H1 (cell line): ENCODE measurements at regions not wholly inside any gene's neighbourhood (a gene's known extent, or its start where the extent isn't known, plus 50 kb on each side); places are given as distances from the start of the nearest gene placed in this dataset.

Experiments
- CTCF ChIA-PET: fragments of 300-600 bp; sonication (Branson Sonifier 250); formaldehyde crosslinking; loops from one replicate; lab custom pipeline; 2021; ENCODE audit not compliant: partially characterized antibody; lab: Charles Lee
- POLR2A ChIA-PET: fragments of 300-600 bp; sonication (Branson Sonifier 250); formaldehyde crosslinking; loops from one replicate; lab custom pipeline; 2021; ENCODE audit warnings: inconsistent platforms; ENCODE audit not compliant: partially characterized antibody; lab: Charles Lee
- DNase-seq, 2 experiments: peaks; one replicate each; pipeline versions ENCODE4 v3.0.0 to v3.0.0-alpha.2; 2010 to 2022; ENCODE audit warnings: low spot score in 2 of 2, low read depth in 1 of 2, mixed read lengths in 1 of 2
- FAIRE-seq: peaks from 2 replicates; lab custom pipeline; 2011; peaks lifted over from hg19 to GRCh38; lab: Jason Lieb, UNC
- H2AFZ ChIP-seq: 2 replicates; pipeline ENCODE4 v1.8.1; 2012; ENCODE audit warnings: low read length, inconsistent platforms
- H2AK5ac ChIP-seq: 2 replicates; pipeline ENCODE4 v1.6.1; 2013; ENCODE audit warnings: low read depth, low read length
- H2BK120ac ChIP-seq: replicated peaks from 2 replicates; pipeline ENCODE3; 2013; ENCODE audit warnings: low read depth, low read length, inconsistent platforms
- H2BK12ac ChIP-seq: 2 replicates; pipeline ENCODE4 v1.6.1; 2013; ENCODE audit warnings: low read depth, low read length
- H2BK15ac ChIP-seq: 2 replicates; pipeline ENCODE4 v1.6.1; 2013; ENCODE audit warnings: low read length
- H2BK20ac ChIP-seq: 2 replicates; pipeline ENCODE4 v1.6.1; 2013; ENCODE audit warnings: low read length
- H2BK5ac ChIP-seq: 2 replicates; pipeline ENCODE4 v1.6.1; 2013; ENCODE audit warnings: low read depth, low read length
- H3K14ac ChIP-seq: 2 replicates; pipeline ENCODE4 v1.6.1; 2013; ENCODE audit warnings: inconsistent platforms; ENCODE audit not compliant: insufficient read length
- H3K18ac ChIP-seq: 2 replicates; pipeline ENCODE4 v1.6.1; 2013; ENCODE audit warnings: low read length; ENCODE audit errors: extremely low read depth
- H3K23ac ChIP-seq: 2 replicates; pipeline ENCODE4 v1.6.1; 2013; ENCODE audit warnings: inconsistent platforms; ENCODE audit not compliant: insufficient read length
- H3K23me2 ChIP-seq: 2 replicates; pipeline ENCODE4 v1.6.1; 2013; ENCODE audit warnings: low read depth, low read length
- H3K27ac ChIP-seq: 2 replicates; pipeline ENCODE4 v1.6.1; 2011; ENCODE audit warnings: low read depth, low read length, inconsistent platforms
- H3K27me3 ChIP-seq, 4 experiments: replicated peaks in 1 of 4; 1 replicate in 1 of 4; 2 replicates in 3 of 4; pipeline versions ENCODE4 v1.6.1 to v1.8.1; 2011 to 2013; ENCODE audit warnings: low read length in 3 of 4, mild to moderate bottlenecking in 3 of 4, inconsistent platforms in 2 of 4, mixed read lengths in 2 of 4, moderate library complexity in 1 of 4; ENCODE audit not compliant: control insufficient read depth in 3 of 4, insufficient read depth in 3 of 4; ENCODE audit errors: extremely low read depth in 1 of 4
- H3K36me3 ChIP-seq, 4 experiments: 2 replicates each; pipeline versions ENCODE4 v1.6.1 to v1.8.1; 2011 to 2013; ENCODE audit warnings: mild to moderate bottlenecking in 4 of 4, low read length in 3 of 4, moderate library complexity in 2 of 4, control low read depth in 1 of 4, inconsistent platforms in 1 of 4; ENCODE audit not compliant: insufficient read depth in 4 of 4, control insufficient read depth in 2 of 4
- H3K4ac ChIP-seq: replicated peaks from 2 replicates; pipeline ENCODE3; 2013; ENCODE audit warnings: low read length, low read depth, mixed read lengths, inconsistent platforms; ENCODE audit not compliant: insufficient read length
- H3K4me1 ChIP-seq, 4 experiments: replicated peaks in 1 of 4; 1 replicate in 1 of 4; 2 replicates in 3 of 4; pipeline versions ENCODE4 v1.6.1 to v1.8.1; 2011 to 2013; ENCODE audit warnings: low read length in 3 of 4, inconsistent platforms in 2 of 4, mixed read lengths in 1 of 4; ENCODE audit not compliant: insufficient read depth in 4 of 4, control insufficient read depth in 3 of 4
- H3K4me2 ChIP-seq, 2 experiments: 2 replicates each; pipeline versions ENCODE4 v1.6.1 to v1.8.1; 2011 to 2013; ENCODE audit warnings: low read depth in 2 of 2, low read length in 2 of 2, control low read depth in 1 of 2, inconsistent platforms in 1 of 2, mild to moderate bottlenecking in 1 of 2; ENCODE audit not compliant: insufficient read depth in 1 of 2
- H3K4me3 ChIP-seq, 4 experiments: fragments of 200-600, 300-600 bp in 1 of 4; sonication (generic), shearing (Covaris generic), sonication (Bioruptor Twin) in 1 of 4; 2 replicates each; pipeline versions ENCODE4 v1.5.1 to v1.8.1; 2011 to 2016; ENCODE audit warnings: low read length in 4 of 4, low read depth in 3 of 4, control low read depth in 2 of 4, inconsistent platforms in 2 of 4, mild to moderate bottlenecking in 2 of 4, mixed read lengths in 1 of 4, moderate library complexity in 1 of 4; ENCODE audit not compliant: insufficient read depth in 2 of 4; ENCODE audit errors: extremely low read depth in 1 of 4
- H3K56ac ChIP-seq: replicated peaks from 2 replicates; pipeline ENCODE3; 2013; ENCODE audit warnings: low read depth, mild to moderate bottlenecking, mixed read lengths, low read length, inconsistent platforms; ENCODE audit not compliant: insufficient read length
- H3K79me1 ChIP-seq: 2 replicates; pipeline ENCODE4 v1.6.1; 2013; ENCODE audit warnings: low read depth, low read length, control low read depth
- H3K79me2 ChIP-seq, 2 experiments: 2 replicates each; pipeline versions ENCODE4 v1.6.1 to v1.8.1; 2012 to 2013; ENCODE audit warnings: low read length in 2 of 2, mild to moderate bottlenecking in 2 of 2, inconsistent platforms in 1 of 2; ENCODE audit not compliant: insufficient read depth in 2 of 2, control insufficient read depth in 1 of 2
- H3K9ac ChIP-seq, 4 experiments: replicated peaks in 1 of 4; 1 replicate in 1 of 4; 2 replicates in 3 of 4; pipeline versions ENCODE4 v1.6.1 to v1.8.1; 2011 to 2013; ENCODE audit warnings: low read depth in 3 of 4, low read length in 3 of 4, control low read depth in 2 of 4, mild to moderate bottlenecking in 2 of 4, moderate library complexity in 2 of 4, inconsistent platforms in 1 of 4; ENCODE audit errors: extremely low read depth in 1 of 4
- H3K9me3 ChIP-seq, 2 experiments: 2 replicates each; pipeline versions ENCODE4 v1.6.1 to v1.8.1; 2012 to 2013; ENCODE audit warnings: mild to moderate bottlenecking in 2 of 2, moderate library complexity in 2 of 2, control low read depth in 1 of 2, inconsistent platforms in 1 of 2, low read depth in 1 of 2, low read length in 1 of 2, mixed read lengths in 1 of 2; ENCODE audit not compliant: insufficient read depth in 2 of 2
- H4K20me1 ChIP-seq, 2 experiments: replicated peaks in 1 of 2; 2 replicates each; pipeline versions ENCODE3 to v1.8.1; 2011 to 2013; ENCODE audit warnings: inconsistent platforms in 2 of 2, low read length in 2 of 2, mild to moderate bottlenecking in 1 of 2; ENCODE audit not compliant: insufficient read depth in 2 of 2, control insufficient read depth in 1 of 2
- H4K5ac ChIP-seq: 2 replicates; pipeline ENCODE4 v1.6.1; 2013; ENCODE audit warnings: low read length, low read depth, mixed read lengths, inconsistent platforms; ENCODE audit not compliant: insufficient read length
- H4K8ac ChIP-seq: 2 replicates; pipeline ENCODE4 v1.8.0; 2013; ENCODE audit warnings: mild to moderate bottlenecking, moderate library complexity, low read length, inconsistent platforms; ENCODE audit not compliant: insufficient read depth; ENCODE audit errors: extremely low read depth
- H4K91ac ChIP-seq: replicated peaks from 2 replicates; pipeline ENCODE3; 2013; ENCODE audit warnings: low read length, mixed read lengths, inconsistent platforms; ENCODE audit not compliant: insufficient read length
- BACH1 ChIP-seq: IDR thresholded peaks from 2 replicates; pipeline ENCODE4 v1.6.1; 2012; ENCODE audit warnings: low read length, improper control_type of control experiment
- BCL11A ChIP-seq, 2 experiments: IDR thresholded peaks; one replicate each; pipeline ENCODE4 v1.6.1; 2011; ENCODE audit warnings: low read depth in 2 of 2, low read length in 2 of 2, mild to moderate bottlenecking in 2 of 2
- CTBP2 ChIP-seq: IDR thresholded peaks from 2 replicates; pipeline ENCODE4 v1.7.0; 2011; ENCODE audit warnings: borderline replicate concordance, mild to moderate bottlenecking, moderate library complexity, mixed read lengths, low read length; ENCODE audit not compliant: insufficient read depth, insufficient read length
- EGR1 ChIP-seq: IDR thresholded peaks from 2 replicates; pipeline ENCODE4 v1.6.1; 2011; ENCODE audit warnings: low read depth, low read length, borderline replicate concordance
- GABPA ChIP-seq: IDR thresholded peaks from 2 replicates; pipeline ENCODE4 v1.6.1; 2011; ENCODE audit warnings: mild to moderate bottlenecking, low read length, moderate library complexity, borderline replicate concordance; ENCODE audit not compliant: insufficient read depth
- JUN ChIP-seq: IDR thresholded peaks from 2 replicates; pipeline ENCODE4 v1.6.1; 2011; ENCODE audit warnings: low read depth, mild to moderate bottlenecking, improper control_type of control experiment, low read length
- JUND ChIP-seq: IDR thresholded peaks from 2 replicates; pipeline ENCODE4 v1.6.1; 2011; ENCODE audit warnings: mild to moderate bottlenecking, improper control_type of control experiment, low read length
- KDM1A ChIP-seq: fragments of 200-600, 300-600 bp; sonication (generic); IDR thresholded peaks from 2 replicates; pipeline ENCODE4 v1.7.1; 2016; ENCODE audit warnings: mild to moderate bottlenecking, low read length, borderline replicate concordance
- MAFK ChIP-seq: IDR thresholded peaks from 2 replicates; pipeline ENCODE4 v1.6.1; 2012; ENCODE audit warnings: low read depth, mild to moderate bottlenecking, improper control_type of control experiment, low read length
- NRF1 ChIP-seq: IDR thresholded peaks from 2 replicates; pipeline ENCODE4 v1.6.1; 2011; ENCODE audit warnings: mild to moderate bottlenecking, low read depth, low read length, improper control_type of control experiment
- POLR2AphosphoS5 ChIP-seq: IDR thresholded peaks from 2 replicates; pipeline ENCODE4 v1.6.1; 2011; ENCODE audit warnings: low read depth, low read length
- SAP30 ChIP-seq: fragments of 300-600 bp; sonication (generic); IDR thresholded peaks from 2 replicates; pipeline ENCODE4 v1.7.1; 2012; ENCODE audit warnings: low read length, moderate library complexity, mild to moderate bottlenecking, inconsistent platforms; ENCODE audit not compliant: insufficient read depth, insufficient replicate concordance
- SIN3A ChIP-seq, 2 experiments: IDR thresholded peaks in 1 of 2; conservative IDR thresholded peaks in 1 of 2; 2 replicates each; pipeline ENCODE4 v1.6.1; 2011 to 2012; ENCODE audit warnings: low read length in 2 of 2, improper control_type of control experiment in 1 of 2, low read depth in 1 of 2, mild to moderate bottlenecking in 1 of 2
- SRF ChIP-seq: IDR thresholded peaks from 2 replicates; pipeline ENCODE4 v1.6.1; 2011; ENCODE audit warnings: mild to moderate bottlenecking, low read depth, low read length, moderate library complexity
- TAF7 ChIP-seq: optimal IDR thresholded peaks from 2 replicates; pipeline ENCODE3; 2011; ENCODE audit warnings: low read depth, mild to moderate bottlenecking, inconsistent platforms, low read length, moderate library complexity, borderline replicate concordance
- TBP ChIP-seq: IDR thresholded peaks from 2 replicates; pipeline ENCODE4 v1.6.1; 2011; ENCODE audit warnings: low read depth, low read length, improper control_type of control experiment

DNA sequence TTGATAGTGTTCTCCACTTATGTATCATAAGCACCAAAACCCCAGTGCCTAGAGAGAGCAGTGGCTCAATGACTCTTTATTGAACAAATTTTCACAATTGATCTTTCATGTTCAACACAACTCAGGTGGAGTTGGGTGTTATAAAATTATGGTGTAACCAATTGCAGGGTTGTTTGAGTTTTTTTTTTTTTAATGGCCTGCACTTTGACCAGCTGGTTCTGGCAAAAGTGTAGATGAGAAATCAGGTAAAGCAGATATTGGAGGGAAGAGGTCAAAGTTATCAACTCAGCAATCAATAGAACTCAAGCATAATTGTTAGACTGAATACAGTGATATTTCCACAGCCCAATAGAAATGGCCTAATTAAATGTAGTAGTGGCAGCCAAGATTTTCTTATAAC is 1386.3 kb downstream of the SUCLG1 start:
- Histone ChIP-seq H3K27me3 (no peaks in the 10 kb centered on the region), H2AK5ac (no peak overlapping the region), H2BK15ac (no peak overlapping the region), H3K9me3 (no peaks in the 10 kb centered on the region), H4K5ac (no peak overlapping the region), H4K91ac (no peak overlapping the region), H2BK12ac (no peak overlapping the region), H3K56ac (no peak overlapping the region), H3K4ac (no peak overlapping the region), H3K18ac (no peak overlapping the region), H2BK5ac (no peak overlapping the region), H3K27ac (no peak overlapping the region), H3K23ac (no peak overlapping the region), H3K23me2 (no peaks in the 10 kb centered on the region), H3K79me2 (no peaks in the 10 kb centered on the region), H3K9ac (no peak overlapping the region), H3K4me1 (no peaks in the 10 kb centered on the region), H3K14ac (no peak overlapping the region), H3K79me1 (no peaks in the 10 kb centered on the region), H3K4me2 (no peak overlapping the region), H3K4me3 (no peak overlapping the region), H2BK120ac (no peak overlapping the region), H2AFZ (no peak overlapping the region), H3K36me3 (no peaks in the 10 kb centered on the region), H2BK20ac (no peak overlapping the region), H4K20me1 (no peaks in the 10 kb centered on the region), H4K8ac (no peak overlapping the region)
- no peak for TF ChIP-seq POLR2AphosphoS5
- TF ChIP-seq TAF7, result no peak
- no peak for TF ChIP-seq BCL11A (IDR thresholded peaks at IDR 0.05; ENCODE audit: low read depth in 2 of 2, low read length in 2 of 2)
- no peak for TF ChIP-seq JUN
- no peak for TF ChIP-seq GABPA
- no peak for TF ChIP-seq KDM1A
- no peak for TF ChIP-seq JUND
- no peak for TF ChIP-seq SRF
- no peak for TF ChIP-seq CTBP2
- TF ChIP-seq BACH1, result no peak
- no peak for TF ChIP-seq NRF1
- TF ChIP-seq TBP, result no peak
- no peak for TF ChIP-seq SIN3A (conservative IDR thresholded peaks at IDR 0.05 in 1 of 2, IDR thresholded peaks at IDR 0.05 in 1 of 2; ENCODE audit: low read depth in 1 of 2, low read length in 2 of 2)
- TF ChIP-seq SAP30, result no peak
- no peak for TF ChIP-seq EGR1
- no peak for TF ChIP-seq MAFK
- DNase-seq (no peak), FAIRE-seq (no peak)
- CTCF ChIA-PET, result interaction anchor here (0.6 to 1.9 kb wide), 2 partner anchors 9 to 40 kb away, joined by 3 to 9 read pairs; no protein-coding TSS in a partner anchor
- POLR2A ChIA-PET, result no interaction called here
